ENCODE measurements at regions not wholly inside any gene's neighbourhood (a gene's known extent, or its start where the extent isn't known, plus 50 kb on each side); places are given as distances from the start of the nearest gene placed in this dataset.
"Not testable (repeated sequence)": the region's sequence is repeated elsewhere in the genome, so short reads cannot be mapped to it uniquely, and the experiment has no call there.

DNA sequence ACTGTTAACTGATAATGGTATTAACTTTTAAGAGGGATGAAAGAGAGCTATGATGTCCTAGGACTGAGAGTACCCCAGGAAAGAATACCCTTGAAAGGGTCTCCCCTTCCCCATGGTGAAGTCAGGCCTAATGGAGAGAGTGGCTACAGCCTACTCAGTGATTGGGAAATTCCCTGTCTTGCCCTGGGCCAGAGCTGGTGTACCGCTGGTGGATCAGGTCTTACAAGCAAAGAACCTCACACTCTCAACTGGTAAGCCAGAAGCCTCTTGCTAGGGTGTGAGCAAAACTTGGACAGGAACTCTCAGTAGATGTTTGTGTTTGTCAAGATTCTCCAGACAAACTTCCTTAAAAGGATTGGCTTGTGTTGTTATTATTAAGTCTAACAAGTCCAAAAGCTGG, 600.9 kb downstream of the TRIML1 start:
- TF ChIP-seq, protein P1, sequence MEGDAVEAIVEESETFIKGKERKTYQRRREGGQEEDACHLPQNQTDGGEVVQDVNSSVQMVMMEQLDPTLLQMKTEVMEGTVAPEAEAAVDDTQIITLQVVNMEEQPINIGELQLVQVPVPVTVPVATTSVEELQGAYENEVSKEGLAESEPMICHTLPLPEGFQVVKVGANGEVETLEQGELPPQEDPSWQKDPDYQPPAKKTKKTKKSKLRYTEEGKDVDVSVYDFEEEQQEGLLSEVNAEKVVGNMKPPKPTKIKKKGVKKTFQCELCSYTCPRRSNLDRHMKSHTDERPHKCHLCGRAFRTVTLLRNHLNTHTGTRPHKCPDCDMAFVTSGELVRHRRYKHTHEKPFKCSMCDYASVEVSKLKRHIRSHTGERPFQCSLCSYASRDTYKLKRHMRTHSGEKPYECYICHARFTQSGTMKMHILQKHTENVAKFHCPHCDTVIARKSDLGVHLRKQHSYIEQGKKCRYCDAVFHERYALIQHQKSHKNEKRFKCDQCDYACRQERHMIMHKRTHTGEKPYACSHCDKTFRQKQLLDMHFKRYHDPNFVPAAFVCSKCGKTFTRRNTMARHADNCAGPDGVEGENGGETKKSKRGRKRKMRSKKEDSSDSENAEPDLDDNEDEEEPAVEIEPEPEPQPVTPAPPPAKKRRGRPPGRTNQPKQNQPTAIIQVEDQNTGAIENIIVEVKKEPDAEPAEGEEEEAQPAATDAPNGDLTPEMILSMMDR (IDR thresholded peaks at IDR 0.05) = not testable (repeated sequence)
- TF ChIP-seq POLR2AphosphoS5 (IDR thresholded peaks at IDR 0.05); POLR2A (IDR thresholded peaks at IDR 0.05; ENCODE audit: low read depth); EP300 (IDR thresholded peaks at IDR 0.05): not testable (repeated sequence)
